ENCODE measurements at regions not wholly inside any gene's neighbourhood (a gene's known extent, or its start where the extent isn't known, plus 50 kb on each side); places are given as distances from the start of the nearest gene placed in this dataset.

- Mint-ChIP-seq H3K27ac (no peak overlapping the region), H3K4me3 (no peak overlapping the region)
These were observed 786.3 kb downstream of the SOCS6 start for GRCh38 chr18:71075147-71075546.

GRCh38 chr18:71068338-71068737 is 779.5 kb downstream of the SOCS6 start:
- H3K9me3 Mint-ChIP-seq, result peaks cover 0 to 3% (median 0%) of the 10 kb centered on the region in 11 donors
- POLR2A ChIA-PET, result no interaction called here

More at GRCh38 chr18:71075147-71075546, 786.3 kb downstream of the SOCS6 start:
- no peaks in the 10 kb centered on the region for H3K36me3 Mint-ChIP-seq
- Histone ChIP-seq H3K27ac (ENCODE audit: low read depth, low read length) (no peak overlapping the region), H3K9me3 (ENCODE audit: control insufficient read depth in 2 of 3, low read length in 3 of 3) (no peaks in the 10 kb centered on the region), H3K4me3 (ENCODE audit: low read length) (no peak overlapping the region), H3K36me3 (ENCODE audit: control insufficient read depth in 2 of 3, insufficient read depth in 3 of 3, low read length in 3 of 3) (no peaks in the 10 kb centered on the region), H3K4me1 (ENCODE audit: control insufficient read depth in 2 of 2, insufficient read depth in 2 of 2, low read length in 2 of 2) (no peaks in the 10 kb centered on the region), H3K27me3 (ENCODE audit: control insufficient read depth in 2 of 2, insufficient read depth in 2 of 2, low read length in 2 of 2) (no peaks in the 10 kb centered on the region)
- intact Hi-C loops (cut with micrococcal nuclease), result no loop called here
- peaks cover 0 to 4% (median 0%) of the 10 kb centered on the region in 11 donors for H3K9me3 Mint-ChIP-seq
- DNase-seq, result no peak
- POLR2A ChIA-PET, result no interaction called here
- H3K4me1 Mint-ChIP-seq, result no peaks in the 10 kb centered on the region
- no peak for ATAC-seq
- CTCF ChIA-PET, result no interaction called here
- H3K27me3 Mint-ChIP-seq, result no peaks in the 10 kb centered on the region

DNA sequence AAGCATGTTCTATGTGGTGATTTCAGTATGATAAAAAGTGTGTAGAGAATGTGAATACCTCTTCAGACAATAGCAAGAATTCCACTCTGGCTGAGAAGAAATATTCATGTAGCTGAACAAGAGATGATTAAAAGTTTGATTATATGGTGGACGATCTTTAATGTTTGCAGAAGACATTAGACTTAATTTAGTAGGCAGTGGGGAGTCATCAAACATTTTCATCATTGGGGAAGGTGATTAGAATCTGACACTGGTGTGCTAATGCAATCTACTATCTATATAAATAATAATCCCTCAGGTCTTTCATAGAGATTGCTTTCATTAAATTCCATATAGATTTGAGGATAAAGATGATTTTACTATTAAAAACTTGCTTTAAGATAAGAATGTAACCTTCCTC is 761.0 kb downstream of the SOCS6 start:
- ChIA-PET POLR2A (no interaction called here), CTCF (no interaction called here)
- H3K9me3 Mint-ChIP-seq, result peaks cover 0 to 8% (median 0%) of the 10 kb centered on the region in 11 donors
- H3K27me3 Mint-ChIP-seq, result no peaks in the 10 kb centered on the region
- H3K27ac Mint-ChIP-seq, result no peak overlapping the region
- H3K36me3 Mint-ChIP-seq, result no peaks in the 10 kb centered on the region
- intact Hi-C loops (cut with micrococcal nuclease), result no loop called here
- H3K4me3 Mint-ChIP-seq, result no peak overlapping the region
- no peak for DNase-seq
- Histone ChIP-seq H3K4me3 (ENCODE audit: low read length) (no peak overlapping the region), H3K27ac (ENCODE audit: low read depth, low read length) (no peak overlapping the region), H3K36me3 (ENCODE audit: control insufficient read depth in 2 of 3, insufficient read depth in 3 of 3, low read length in 3 of 3) (no peaks in the 10 kb centered on the region), H3K9me3 (ENCODE audit: control insufficient read depth in 2 of 3, low read length in 3 of 3) (no peaks in the 10 kb centered on the region), H3K27me3 (ENCODE audit: control insufficient read depth in 2 of 2, insufficient read depth in 2 of 2, low read length in 2 of 2) (no peaks in the 10 kb centered on the region), H3K4me1 (ENCODE audit: control insufficient read depth in 2 of 2, insufficient read depth in 2 of 2, low read length in 2 of 2) (no peaks in the 10 kb centered on the region)
- H3K4me1 Mint-ChIP-seq, result no peaks in the 10 kb centered on the region
- no peak for ATAC-seq

More at GRCh38 chr18:71068338-71068737, 779.5 kb downstream of the SOCS6 start:
- H3K9me3 ChIP-seq (ENCODE audit: control insufficient read depth in 2 of 3, low read length in 3 of 3), result no peaks in the 10 kb centered on the region
- no peak for DNase-seq
- no peaks in the 10 kb centered on the region for H3K36me3 ChIP-seq (ENCODE audit: control insufficient read depth in 2 of 3, insufficient read depth in 3 of 3, low read length in 3 of 3)
- Mint-ChIP-seq H3K27me3 (no peaks in the 10 kb centered on the region), H3K4me3 (no peak overlapping the region), H3K36me3 (no peaks in the 10 kb centered on the region), H3K27ac (no peak overlapping the region), H3K4me1 (no peaks in the 10 kb centered on the region)
- H3K27me3 ChIP-seq (ENCODE audit: control insufficient read depth in 2 of 2, insufficient read depth in 2 of 2, low read length in 2 of 2), result no peaks in the 10 kb centered on the region
- no peak overlapping the region for H3K4me3 ChIP-seq (ENCODE audit: low read length)
- intact Hi-C loops (cut with micrococcal nuclease), result loop anchor here in 1 of 2 donors (5.0 kb wide), 1 partner anchor 576 kb away; no protein-coding TSS in a partner anchor
- H3K4me1 ChIP-seq (ENCODE audit: control insufficient read depth in 2 of 2, insufficient read depth in 2 of 2, low read length in 2 of 2), result no peaks in the 10 kb centered on the region
- ATAC-seq, result no peak
- no peak overlapping the region for H3K27ac ChIP-seq (ENCODE audit: low read depth, low read length)
- CTCF ChIA-PET, result no interaction called here

DNA sequence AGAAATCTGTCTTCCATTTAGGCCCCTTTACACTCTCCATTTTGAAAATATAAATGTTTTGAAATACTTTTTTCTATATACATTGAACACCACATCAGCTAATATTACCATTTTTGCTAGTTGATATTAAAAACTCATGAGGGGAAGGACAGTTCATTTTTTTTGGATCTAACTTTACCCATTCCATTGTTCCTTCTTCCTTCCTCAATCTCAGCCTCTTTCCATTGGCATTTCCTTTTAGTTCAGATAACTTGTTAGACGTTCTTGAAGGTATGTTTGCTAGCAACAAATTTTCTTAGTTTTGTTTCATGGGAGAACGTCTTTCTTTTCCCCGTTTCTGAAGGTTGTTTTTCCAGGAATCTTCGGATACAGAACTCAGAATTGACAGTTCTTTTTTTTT is 759.0 kb downstream of the SOCS6 start:
- H3K27me3 Mint-ChIP-seq, result no peaks in the 10 kb centered on the region
- H3K36me3 Mint-ChIP-seq, result no peaks in the 10 kb centered on the region
- DNase-seq (no peak), ATAC-seq (no peak)
- Histone ChIP-seq H3K4me1 (ENCODE audit: control insufficient read depth in 2 of 2, insufficient read depth in 2 of 2, low read length in 2 of 2) (no peaks in the 10 kb centered on the region), H3K27me3 (ENCODE audit: control insufficient read depth in 2 of 2, insufficient read depth in 2 of 2, low read length in 2 of 2) (no peaks in the 10 kb centered on the region), H3K27ac (ENCODE audit: low read depth, low read length) (no peak overlapping the region), H3K4me3 (ENCODE audit: low read length) (no peak overlapping the region), H3K9me3 (ENCODE audit: control insufficient read depth in 2 of 3, low read length in 3 of 3) (no peaks in the 10 kb centered on the region), H3K36me3 (ENCODE audit: control insufficient read depth in 2 of 3, insufficient read depth in 3 of 3, low read length in 3 of 3) (no peaks in the 10 kb centered on the region)
- intact Hi-C loops (cut with micrococcal nuclease), result no loop called here
- peaks cover 0 to 8% (median 0%) of the 10 kb centered on the region in 11 donors for H3K9me3 Mint-ChIP-seq
- no peaks in the 10 kb centered on the region for H3K4me1 Mint-ChIP-seq
- ChIA-PET POLR2A (no interaction called here), CTCF (no interaction called here)
- no peak overlapping the region for H3K27ac Mint-ChIP-seq
- H3K4me3 Mint-ChIP-seq, result no peak overlapping the region

- Histone ChIP-seq H3K36me3 (ENCODE audit: control insufficient read depth in 2 of 3, insufficient read depth in 3 of 3, low read length in 3 of 3) (no peaks in the 10 kb centered on the region), H3K9me3 (ENCODE audit: control insufficient read depth in 2 of 3, low read length in 3 of 3) (no peaks in the 10 kb centered on the region), H3K4me1 (ENCODE audit: control insufficient read depth in 2 of 2, insufficient read depth in 2 of 2, low read length in 2 of 2) (no peaks in the 10 kb centered on the region), H3K27me3 (ENCODE audit: control insufficient read depth in 2 of 2, insufficient read depth in 2 of 2, low read length in 2 of 2) (no peaks in the 10 kb centered on the region), H3K27ac (ENCODE audit: low read depth, low read length) (no peak overlapping the region), H3K4me3 (ENCODE audit: low read length) (no peak overlapping the region)
- CTCF ChIA-PET, result no interaction called here
- no peak for DNase-seq
- intact Hi-C loops (cut with micrococcal nuclease), result no loop called here
- Mint-ChIP-seq H3K4me1 (no peaks in the 10 kb centered on the region), H3K9me3 (peaks cover 0 to 8% (median 0%) of the 10 kb centered on the region in 11 donors), H3K27me3 (no peaks in the 10 kb centered on the region), H3K36me3 (no peaks in the 10 kb centered on the region), H3K27ac (no peak overlapping the region), H3K4me3 (no peak overlapping the region)
- no peak for ATAC-seq
- POLR2A ChIA-PET, result no interaction called here
These were observed 756.7 kb downstream of the SOCS6 start for GRCh38 chr18:71045331-71046065.

GRCh38 chr18:71040161-71040560 is 751.3 kb downstream of the SOCS6 start:
- no peak for ATAC-seq
- H3K4me1 Mint-ChIP-seq, result no peaks in the 10 kb centered on the region
- no peaks in the 10 kb centered on the region for H3K9me3 ChIP-seq (ENCODE audit: control insufficient read depth in 2 of 3, low read length in 3 of 3)
- ChIA-PET CTCF (no interaction called here), POLR2A (no interaction called here)
- no peak overlapping the region for H3K4me3 ChIP-seq (ENCODE audit: low read length)
- DNase-seq, result no peak
- no peak overlapping the region for H3K27ac ChIP-seq (ENCODE audit: low read depth, low read length)
- H3K36me3 ChIP-seq (ENCODE audit: control insufficient read depth in 2 of 3, insufficient read depth in 3 of 3, low read length in 3 of 3), result no peaks in the 10 kb centered on the region
- no peak overlapping the region for H3K4me3 Mint-ChIP-seq
- H3K27ac Mint-ChIP-seq, result no peak overlapping the region
- H3K27me3 Mint-ChIP-seq, result peaks cover 0 to 1% (median 0%) of the 10 kb centered on the region in 5 donors
- intact Hi-C loops (cut with micrococcal nuclease), result no loop called here
- H3K27me3 ChIP-seq (ENCODE audit: control insufficient read depth in 2 of 2, insufficient read depth in 2 of 2, low read length in 2 of 2), result no peaks in the 10 kb centered on the region
- peaks cover 0 to 4% (median 0%) of the 10 kb centered on the region in 11 donors for H3K9me3 Mint-ChIP-seq
- no peaks in the 10 kb centered on the region for H3K4me1 ChIP-seq (ENCODE audit: control insufficient read depth in 2 of 2, insufficient read depth in 2 of 2, low read length in 2 of 2)
- H3K36me3 Mint-ChIP-seq, result no peaks in the 10 kb centered on the region

- POLR2A ChIA-PET, result no interaction called here
- H3K36me3 Mint-ChIP-seq, result no peaks in the 10 kb centered on the region
- Histone ChIP-seq H3K36me3 (ENCODE audit: control insufficient read depth in 2 of 3, insufficient read depth in 3 of 3, low read length in 3 of 3) (no peaks in the 10 kb centered on the region), H3K27me3 (ENCODE audit: control insufficient read depth in 2 of 2, insufficient read depth in 2 of 2, low read length in 2 of 2) (no peaks in the 10 kb centered on the region), H3K4me1 (ENCODE audit: control insufficient read depth in 2 of 2, insufficient read depth in 2 of 2, low read length in 2 of 2) (no peaks in the 10 kb centered on the region), H3K9me3 (ENCODE audit: control insufficient read depth in 2 of 3, low read length in 3 of 3) (no peaks in the 10 kb centered on the region), H3K27ac (ENCODE audit: low read depth, low read length) (no peak overlapping the region), H3K4me3 (ENCODE audit: low read length) (no peak overlapping the region)
- CTCF ChIA-PET, result no interaction called here
- H3K27ac Mint-ChIP-seq, result no peak overlapping the region
- peaks cover 0 to 1% (median 0%) of the 10 kb centered on the region in 5 donors for H3K27me3 Mint-ChIP-seq
- intact Hi-C loops (cut with micrococcal nuclease), result no loop called here
- DNase-seq, result no peak
- no peak for ATAC-seq
- H3K9me3 Mint-ChIP-seq, result peaks cover 0 to 3% (median 0%) of the 10 kb centered on the region in 11 donors
- H3K4me1 Mint-ChIP-seq, result no peaks in the 10 kb centered on the region
- H3K4me3 Mint-ChIP-seq, result no peak overlapping the region
These were observed 749.4 kb downstream of the SOCS6 start for GRCh38 chr18:71038196-71038595.

Data from naive thymus-derived CD4-positive, alpha-beta T cell (primary cell).